GM21360 (cell line): ENCODE measurements at regions not wholly inside any gene's neighbourhood (a gene's known extent, or its start where the extent isn't known, plus 50 kb on each side); places are given as distances from the start of the nearest gene placed in this dataset.

ENCODE experiments used
- ATAC-seq: cut with Tn5 transposase; IDR thresholded peaks from one replicate; pipeline ENCODE4 v1.9.1; 2021; ENCODE audit warnings: mild to moderate bottlenecking, moderate library complexity; ENCODE audit not compliant: unreplicated experiment

DNA sequence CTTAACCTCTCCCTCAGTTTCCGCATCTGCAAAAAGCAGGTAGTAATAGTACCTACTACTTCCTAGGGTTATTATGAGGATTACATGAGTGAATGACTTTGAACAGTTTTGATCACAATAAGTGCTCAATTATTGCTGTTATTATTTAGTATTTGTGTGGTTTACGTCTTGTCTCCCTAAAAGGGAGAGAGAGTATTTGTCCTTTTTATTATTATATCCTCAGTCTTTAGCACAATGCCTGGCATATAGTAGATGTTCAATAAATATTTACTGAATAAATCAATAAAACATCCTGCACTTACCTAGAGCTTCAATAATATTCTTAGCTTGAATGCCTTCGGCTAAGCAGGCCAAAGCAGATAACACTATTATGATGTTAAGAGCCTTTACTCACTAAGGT, 160.0 kb downstream of the TANC2 start:
- ATAC-seq, result no peak

DNA sequence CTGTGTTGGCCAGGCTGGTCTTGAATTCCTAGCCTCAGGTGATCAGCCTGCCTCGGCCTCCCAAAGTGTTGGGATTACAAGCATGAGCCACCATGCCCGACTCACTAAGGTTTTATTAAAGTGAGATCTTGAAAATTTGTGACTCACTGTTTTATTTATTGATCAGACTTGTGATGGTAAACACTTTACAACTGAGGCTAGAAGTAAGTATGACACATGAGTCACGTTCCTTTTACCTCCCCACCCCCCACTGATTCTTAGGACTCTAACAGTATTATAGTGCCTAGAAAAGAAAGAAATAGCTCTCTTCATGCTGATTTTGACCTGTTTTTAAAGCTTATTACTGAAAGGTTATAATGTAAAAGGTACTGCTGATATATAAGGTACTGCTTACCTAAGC, 160.6 kb downstream of the TANC2 start:
- no peak for ATAC-seq

GRCh38 chr17:63132459-63132911, 166.4 kb downstream of the TANC2 start:
- ATAC-seq, result no peak

DNA sequence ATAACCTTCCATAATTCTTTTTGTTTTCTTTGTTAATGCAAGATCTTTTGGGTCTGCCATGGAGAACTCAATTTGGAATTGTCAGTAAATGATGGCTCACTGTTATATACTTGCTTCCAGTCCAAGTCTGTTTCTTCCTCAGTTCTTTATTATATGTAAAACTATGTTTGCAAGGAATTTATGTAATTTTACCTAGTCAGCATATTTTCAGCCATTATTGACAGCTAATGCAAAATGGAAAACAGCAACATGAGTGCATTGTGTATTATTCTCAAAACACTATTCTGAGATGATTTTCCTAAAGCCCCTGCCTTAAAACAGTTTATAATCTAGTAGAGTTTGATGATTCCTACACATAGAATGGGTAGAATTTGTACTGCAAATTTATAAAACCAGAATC, 167.5 kb downstream of the TANC2 start:
- ATAC-seq, result no peak

DNA sequence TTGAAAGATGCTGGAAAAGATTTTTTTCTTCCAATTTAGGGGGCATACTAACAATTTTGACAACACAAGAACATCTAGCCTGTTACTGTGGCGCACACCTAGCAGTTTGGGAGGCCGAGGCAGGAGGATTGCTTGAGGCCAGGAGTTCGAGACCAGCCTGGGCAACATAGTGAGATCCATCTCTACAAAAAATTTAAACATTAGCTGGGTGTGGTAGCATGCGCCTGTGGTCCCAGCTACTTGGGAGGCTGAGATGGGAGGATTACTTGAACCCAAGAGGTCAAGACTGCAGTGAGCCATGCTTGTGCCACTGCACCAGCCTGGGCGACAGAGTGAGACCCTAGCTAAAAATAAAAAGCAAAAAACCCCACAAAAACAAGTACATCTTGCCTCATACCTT, 168.8 kb downstream of the TANC2 start:
- ATAC-seq, result no peak

GRCh38 chr17:63136369-63137012, 170.5 kb downstream of the TANC2 start:
- ATAC-seq, result no peak

GRCh38 chr17:63137163-63137562, 171.1 kb downstream of the TANC2 start:
- no peak for ATAC-seq

GRCh38 chr17:63138713-63139112, 172.7 kb downstream of the TANC2 start:
- ATAC-seq, result no peak

- no peak for ATAC-seq
Measured at GRCh38 chr17:63139356-63139755, 173.3 kb downstream of the TANC2 start.

DNA sequence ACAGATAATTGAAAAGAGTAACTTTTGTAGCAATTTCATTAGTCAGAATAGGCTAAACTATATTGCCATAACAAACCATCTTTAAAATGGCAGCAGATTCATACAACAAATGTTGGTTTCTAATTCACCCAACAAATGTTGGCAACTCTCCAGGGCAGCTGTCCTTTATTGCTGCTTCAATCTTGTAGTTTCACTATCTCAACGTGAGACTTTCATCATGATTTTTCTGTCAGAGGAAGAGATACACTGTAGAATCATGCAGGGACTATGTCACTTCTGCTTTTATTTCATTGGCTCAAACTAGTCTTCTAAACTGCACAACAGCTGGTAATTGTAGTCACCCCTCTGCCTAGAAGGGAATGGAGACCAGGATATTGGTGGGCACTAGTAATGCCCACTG, 174.2 kb downstream of the TANC2 start:
- ATAC-seq, result peak; percentile 62

DNA sequence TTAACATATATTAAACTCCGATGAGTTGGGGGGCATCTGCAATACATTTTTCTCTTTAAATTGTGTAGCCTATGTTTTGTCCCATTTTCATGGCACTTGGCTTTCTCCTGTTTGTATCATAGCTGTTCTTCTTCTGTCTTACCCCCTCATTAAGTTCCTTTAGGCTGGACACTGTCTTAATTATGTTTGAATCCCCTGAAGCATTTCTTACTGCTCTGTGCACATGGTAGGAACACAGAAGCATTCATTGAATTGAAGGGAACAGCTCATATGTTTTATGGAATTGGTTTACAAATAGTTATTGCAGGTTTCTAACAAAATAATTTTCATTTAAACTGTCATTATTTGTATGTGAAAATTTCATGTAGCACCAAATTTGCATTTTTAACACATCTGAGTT, 176.8 kb downstream of the TANC2 start:
- ATAC-seq, result no peak

GRCh38 chr17:63150490-63150889, 184.5 kb downstream of the TANC2 start:
- ATAC-seq, result no peak

DNA sequence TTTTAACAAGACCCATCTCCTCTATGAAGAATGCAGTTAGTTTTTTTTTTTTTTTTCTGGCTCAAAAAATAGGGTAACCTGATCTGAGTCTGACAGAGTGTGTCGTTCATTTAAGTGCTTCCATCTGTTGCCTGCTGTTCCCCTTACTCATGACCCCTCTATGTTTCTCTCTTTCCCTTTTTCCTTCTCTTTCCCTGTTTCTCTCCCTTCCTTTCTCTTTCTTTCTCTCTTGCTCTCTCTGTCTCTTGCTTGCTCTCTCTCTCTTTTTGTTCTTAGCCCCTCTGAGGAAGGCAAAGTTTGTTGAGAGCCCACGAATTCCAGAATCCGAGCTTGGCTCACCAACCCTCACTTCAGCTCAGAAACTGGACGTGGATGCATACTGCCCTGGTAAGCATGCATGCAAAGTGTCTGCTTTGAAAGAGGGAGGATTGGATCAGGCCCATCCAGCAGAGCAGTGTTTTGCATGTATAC, 185.0 kb downstream of the TANC2 start:
- no peak for ATAC-seq

DNA sequence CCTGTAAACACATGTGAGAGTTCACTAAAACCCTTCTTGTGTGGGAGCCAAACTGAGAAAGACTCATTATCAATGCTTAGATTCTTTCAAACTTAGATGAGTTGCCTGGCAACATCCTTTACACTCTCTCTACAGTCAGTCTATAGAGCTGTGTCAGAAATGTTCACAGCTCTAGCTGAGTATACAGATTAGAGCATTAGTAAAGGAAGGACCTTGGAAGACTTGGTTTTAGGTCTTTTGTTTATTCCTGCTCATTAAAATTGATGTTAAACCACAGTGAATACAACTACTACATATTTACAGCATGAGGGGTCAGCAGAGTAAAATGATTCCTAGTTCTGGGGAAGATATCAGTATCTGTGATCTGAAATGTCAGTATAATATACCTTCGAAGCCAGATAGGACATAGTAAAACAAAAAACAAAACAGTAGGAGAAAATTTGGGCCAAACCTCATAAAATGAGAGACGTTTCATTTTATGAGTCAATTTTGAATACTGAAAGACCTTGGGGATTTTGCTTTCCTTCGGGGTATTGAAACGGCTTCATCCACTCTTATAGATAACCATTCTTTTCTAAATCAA, 186.0 kb downstream of the TANC2 start:
- ATAC-seq, result no peak

DNA sequence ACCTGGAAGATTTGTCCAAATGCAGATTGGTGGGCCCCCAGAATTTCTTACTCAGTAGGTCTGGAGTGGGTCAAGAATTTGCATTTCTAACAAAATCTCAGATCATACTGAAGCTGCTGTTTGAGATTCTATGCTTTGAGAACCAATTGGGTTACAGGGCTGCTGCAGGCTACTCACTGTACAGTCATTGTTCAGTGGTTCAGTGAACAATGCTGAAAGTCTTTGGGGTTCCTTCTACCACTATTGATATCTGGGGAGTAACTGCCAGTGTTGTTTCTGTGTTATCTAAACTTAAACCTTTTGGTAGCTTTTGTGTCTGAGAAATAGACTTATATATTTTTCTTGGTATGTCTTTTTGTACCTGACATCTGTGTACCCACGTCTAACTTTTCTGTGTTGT, 187.5 kb downstream of the TANC2 start:
- no peak for ATAC-seq

GRCh38 chr17:63154586-63155244, 188.7 kb downstream of the TANC2 start:
- ATAC-seq, result no peak

DNA sequence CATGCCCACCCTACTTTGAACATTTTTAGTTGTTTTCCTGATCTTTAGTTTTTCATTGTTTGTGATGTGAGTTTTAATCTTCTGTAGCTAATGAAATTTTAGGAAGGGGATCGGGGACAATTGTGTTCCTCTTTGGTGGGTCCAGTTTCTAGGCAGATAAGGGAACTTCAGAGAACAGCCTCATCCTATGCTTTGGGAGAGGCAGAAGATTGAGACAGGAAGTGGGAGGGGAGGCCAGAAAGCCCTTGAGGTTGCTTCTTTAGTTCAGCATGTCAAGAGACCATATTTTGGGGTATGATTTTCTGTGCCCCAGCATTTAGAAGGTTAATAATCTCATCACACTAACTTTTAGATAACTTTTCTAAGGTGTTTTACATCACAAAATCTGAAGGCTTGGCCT, 191.0 kb downstream of the TANC2 start:
- ATAC-seq, result no peak

DNA sequence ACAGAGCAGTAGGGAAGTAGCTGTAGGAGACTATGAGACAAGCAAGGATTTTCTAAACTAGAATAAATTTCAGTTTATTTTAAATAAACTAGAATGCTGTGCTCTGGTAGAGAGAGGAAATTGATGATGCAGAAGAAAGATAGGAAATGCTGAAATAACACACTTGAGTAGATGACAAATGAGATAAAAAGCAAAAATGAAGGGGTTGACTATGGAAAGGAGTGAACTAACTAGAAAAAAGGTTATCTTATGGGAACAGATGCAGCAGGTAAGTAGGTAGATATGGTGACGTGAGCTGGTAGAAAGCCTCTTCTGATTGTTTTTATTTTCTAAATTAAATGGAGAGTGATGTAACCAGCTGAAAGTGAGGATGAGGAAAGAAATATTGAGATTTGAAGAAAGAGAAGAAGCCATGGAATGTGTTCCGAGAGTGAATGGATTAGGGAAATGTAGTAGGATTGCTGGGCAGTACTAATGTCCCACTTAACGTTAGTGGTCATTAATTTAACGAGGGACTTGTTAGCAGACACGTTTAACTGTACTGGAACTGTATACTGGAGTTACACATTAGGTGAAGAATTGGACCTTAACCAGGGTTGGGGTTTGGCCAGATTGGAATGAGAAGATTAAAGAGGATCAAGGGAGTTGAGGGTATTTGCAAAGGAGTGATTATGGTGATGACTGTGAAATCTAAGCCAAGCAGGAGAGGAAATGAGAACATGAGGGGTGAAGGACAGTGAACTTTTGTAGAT, 196.5 kb downstream of the TANC2 start:
- ATAC-seq, result no peak

DNA sequence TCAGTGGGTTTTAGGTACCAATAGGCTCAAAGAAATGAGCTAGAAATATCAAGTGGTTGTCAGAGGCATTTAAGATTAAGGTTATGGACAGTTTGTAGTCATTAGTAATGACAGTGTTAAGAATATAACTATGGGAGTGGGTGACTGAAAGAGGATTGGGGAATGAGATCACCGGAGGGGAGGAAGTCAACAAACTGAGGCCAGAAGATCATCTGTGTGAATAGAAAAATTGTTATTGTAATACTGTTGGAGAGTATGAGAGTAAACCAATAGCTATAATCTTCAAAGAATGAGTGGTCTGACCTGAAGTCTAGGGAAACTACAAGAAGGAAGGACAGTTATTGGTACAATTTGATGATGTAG, 197.1 kb downstream of the TANC2 start:
- ATAC-seq, result no peak

DNA sequence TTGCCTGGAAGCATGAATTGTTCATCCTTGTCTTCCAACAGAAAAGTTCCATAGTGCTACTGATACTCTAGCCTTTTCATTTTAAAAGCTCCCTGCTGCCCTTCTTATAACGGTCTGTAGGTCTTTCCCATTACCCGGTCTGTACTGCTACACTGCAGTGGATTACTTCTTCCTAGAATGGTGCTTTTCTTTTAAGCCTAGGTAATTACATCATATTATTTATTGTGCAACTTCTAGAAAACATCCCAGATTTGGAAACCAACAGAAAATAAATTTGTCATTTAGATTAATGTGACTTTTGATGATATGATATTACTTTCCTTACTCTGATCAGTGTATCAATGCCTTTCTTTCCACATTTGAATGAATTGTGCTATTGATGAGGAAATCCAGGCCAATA, 199.4 kb downstream of the TANC2 start:
- ATAC-seq, result no peak

DNA sequence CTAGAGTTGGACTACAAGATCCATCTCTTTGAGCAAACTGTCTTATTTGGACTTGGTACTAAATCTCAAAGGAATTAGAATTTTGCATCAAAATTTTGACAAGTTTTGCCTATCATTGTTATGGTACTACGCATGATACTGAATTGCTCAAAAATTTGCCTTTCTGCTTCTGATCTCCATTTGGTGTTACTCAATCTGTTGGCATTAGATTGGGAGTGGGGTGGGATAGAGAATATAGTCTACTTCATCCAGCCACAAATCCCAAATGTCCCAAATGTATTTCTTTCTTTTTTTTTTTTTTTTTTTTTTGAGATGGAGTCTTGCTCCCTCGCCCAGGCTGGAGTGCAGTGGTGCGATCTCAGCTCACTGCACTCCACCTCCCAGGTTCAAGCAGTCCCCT, 204.8 kb downstream of the TANC2 start:
- ATAC-seq, result no peak
